Hepatocyte (in vitro differentiated cells): ENCODE measurements at regions not wholly inside any gene's neighbourhood (a gene's known extent, or its start where the extent isn't known, plus 50 kb on each side); places are given as distances from the start of the nearest gene placed in this dataset.

ENCODE experiments used
- DNase-seq: peaks from one replicate; pipeline ENCODE4 v3.0.0-alpha.2; 2016; ENCODE audit warnings: low spot score
- H2AFZ ChIP-seq: fragments of 200-600 bp; sonication (generic); 2 replicates; pipeline ENCODE4 v1.6.0; 2016; ENCODE audit warnings: antibody characterized with exemption, mild to moderate bottlenecking
- H3K27ac ChIP-seq: fragments of 200-600 bp; sonication (generic); 2 replicates; pipeline ENCODE4 v1.5.1; 2016; ENCODE audit warnings: mild to moderate bottlenecking
- H3K27me3 ChIP-seq: fragments of 200-600 bp; sonication (generic); 2 replicates; pipeline ENCODE4 v1.6.1; 2016
- H3K36me3 ChIP-seq: fragments of 200-600 bp; sonication (generic); replicated peaks from 2 replicates; pipeline ENCODE4 v1.5.1; 2016; ENCODE audit warnings: low read depth; ENCODE audit not compliant: insufficient read depth
- H3K4me1 ChIP-seq: fragments of 200-600 bp; sonication (generic); 2 replicates; pipeline ENCODE4 v1.5.1; 2016; ENCODE audit warnings: mild to moderate bottlenecking, moderate library complexity; ENCODE audit not compliant: insufficient read depth
- H3K4me2 ChIP-seq: fragments of 200-600 bp; sonication (generic); 2 replicates; pipeline ENCODE4 v1.6.0; 2016
- H3K4me3 ChIP-seq: fragments of 200-600 bp; sonication (generic); 2 replicates; pipeline ENCODE4 v1.5.1; 2016; ENCODE audit warnings: mild to moderate bottlenecking
- H3K79me2 ChIP-seq: fragments of 200-600 bp; sonication (generic); 2 replicates; pipeline ENCODE4 v1.6.0; 2017; ENCODE audit warnings: mild to moderate bottlenecking
- H3K9me2 ChIP-seq: fragments of 200-600 bp; sonication (generic); replicated peaks from 2 replicates; pipeline ENCODE4 v1.6.0; 2017; ENCODE audit warnings: mild to moderate bottlenecking; ENCODE audit not compliant: insufficient read depth
- H3K9me3 ChIP-seq: fragments of 200-600 bp; sonication (generic); 2 replicates; pipeline ENCODE4 v1.5.1; 2016; ENCODE audit warnings: low read depth, mild to moderate bottlenecking
- H4K20me1 ChIP-seq: fragments of 200-600 bp; sonication (generic); 2 replicates; pipeline ENCODE4 v1.6.0; 2016; ENCODE audit warnings: mild to moderate bottlenecking; ENCODE audit not compliant: insufficient read depth, poor library complexity, severe bottlenecking
- EZH2 ChIP-seq: fragments of 200-600 bp; sonication (generic); IDR thresholded peaks from 2 replicates; pipeline ENCODE4 v1.6.1; 2016; ENCODE audit warnings: antibody characterized with exemption, mild to moderate bottlenecking, borderline replicate concordance
- EZH2phosphoT487 ChIP-seq: fragments of 200-600 bp; sonication (generic); IDR thresholded peaks from one replicate; pipeline ENCODE4 v1.6.1; 2018; ENCODE audit warnings: antibody characterized with exemption, mild to moderate bottlenecking, low read depth, moderate library complexity; ENCODE audit not compliant: unreplicated experiment, severe bottlenecking
- WGBS: methylation state at CpG from one replicate; pipeline ENCODE4 v1.1.6; 2016; ENCODE audit warnings: low lambda C conversion rate; ENCODE audit errors: missing lambda C conversion rate; 5-methylcytosine and 5-hydroxymethylcytosine counted together
- TF ChIP-seq, protein P1 (sequence below): fragments of 200-600 bp; sonication (generic); IDR thresholded peaks from 2 replicates; pipeline ENCODE4 v1.5.1; 2016; ENCODE audit warnings: antibody characterized with exemption, mild to moderate bottlenecking; ENCODE audit not compliant: poor library complexity

- Histone ChIP-seq H3K79me2 (no peaks in the 10 kb centered on the region), H3K9me2 (no peaks in the 10 kb centered on the region), H4K20me1 (no peaks in the 10 kb centered on the region), H3K9me3 (no peaks in the 10 kb centered on the region), H3K36me3 (no peaks in the 10 kb centered on the region), H3K27ac (no peak overlapping the region), H3K27me3 (no peaks in the 10 kb centered on the region), H3K4me2 (no peak overlapping the region), H2AFZ (no peak overlapping the region), H3K4me3 (no peak overlapping the region), H3K4me1 (no peaks in the 10 kb centered on the region)
- TF ChIP-seq EZH2phosphoT487 (no peak), EZH2 (no peak)
- TF ChIP-seq, protein P1, sequence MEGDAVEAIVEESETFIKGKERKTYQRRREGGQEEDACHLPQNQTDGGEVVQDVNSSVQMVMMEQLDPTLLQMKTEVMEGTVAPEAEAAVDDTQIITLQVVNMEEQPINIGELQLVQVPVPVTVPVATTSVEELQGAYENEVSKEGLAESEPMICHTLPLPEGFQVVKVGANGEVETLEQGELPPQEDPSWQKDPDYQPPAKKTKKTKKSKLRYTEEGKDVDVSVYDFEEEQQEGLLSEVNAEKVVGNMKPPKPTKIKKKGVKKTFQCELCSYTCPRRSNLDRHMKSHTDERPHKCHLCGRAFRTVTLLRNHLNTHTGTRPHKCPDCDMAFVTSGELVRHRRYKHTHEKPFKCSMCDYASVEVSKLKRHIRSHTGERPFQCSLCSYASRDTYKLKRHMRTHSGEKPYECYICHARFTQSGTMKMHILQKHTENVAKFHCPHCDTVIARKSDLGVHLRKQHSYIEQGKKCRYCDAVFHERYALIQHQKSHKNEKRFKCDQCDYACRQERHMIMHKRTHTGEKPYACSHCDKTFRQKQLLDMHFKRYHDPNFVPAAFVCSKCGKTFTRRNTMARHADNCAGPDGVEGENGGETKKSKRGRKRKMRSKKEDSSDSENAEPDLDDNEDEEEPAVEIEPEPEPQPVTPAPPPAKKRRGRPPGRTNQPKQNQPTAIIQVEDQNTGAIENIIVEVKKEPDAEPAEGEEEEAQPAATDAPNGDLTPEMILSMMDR, result no peak
- DNase-seq, result no peak
- 82% methylated on average over 1 of the region's 1 CpG for WGBS
These were observed 59.3 kb upstream of the DPT start for GRCh38 chr1:168788258-168788657.

- H3K9me3 ChIP-seq, result no peaks in the 10 kb centered on the region
- H3K4me1 ChIP-seq, result no peaks in the 10 kb centered on the region
- H3K36me3 ChIP-seq, result no peaks in the 10 kb centered on the region
- 82% methylated on average over 2 of the region's 2 CpGs for WGBS
- H3K27me3 ChIP-seq, result no peaks in the 10 kb centered on the region
- H3K9me2 ChIP-seq, result no peaks in the 10 kb centered on the region
- H3K4me2 ChIP-seq, result no peak overlapping the region
- DNase-seq, result no peak
- H3K4me3 ChIP-seq, result no peak overlapping the region
- TF ChIP-seq EZH2 (no peak), EZH2phosphoT487 (no peak)
- TF ChIP-seq, protein P1, result no peak
- no peaks in the 10 kb centered on the region for H4K20me1 ChIP-seq
- no peak overlapping the region for H3K27ac ChIP-seq
- H3K79me2 ChIP-seq, result no peaks in the 10 kb centered on the region
- H2AFZ ChIP-seq, result no peak overlapping the region
These were observed 60.5 kb upstream of the DPT start for GRCh38 chr1:168789501-168789900.

DNA sequence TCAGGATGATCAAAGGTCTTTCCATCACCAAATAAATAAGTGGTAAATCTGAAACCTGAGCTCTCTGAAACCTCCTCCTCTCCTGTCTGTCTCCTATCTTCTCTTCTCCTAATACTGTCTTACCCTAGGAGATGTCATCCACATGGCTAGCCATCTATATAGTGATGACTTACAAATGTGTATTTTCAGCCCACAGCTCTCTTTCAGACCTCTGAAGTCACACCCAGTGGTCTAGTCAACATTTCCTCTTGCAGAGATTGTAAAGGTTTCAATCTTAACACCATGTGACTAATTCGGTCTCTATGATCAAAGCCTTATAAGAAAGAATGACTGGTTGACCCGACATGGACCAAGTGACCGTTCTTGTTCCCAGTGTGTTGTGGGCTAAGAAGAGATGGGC, 63.1 kb upstream of the DPT start:
- no peaks in the 10 kb centered on the region for H3K4me1 ChIP-seq
- H3K79me2 ChIP-seq, result no peaks in the 10 kb centered on the region
- WGBS, result 97% methylated on average over 3 of the region's 3 CpGs
- H3K9me2 ChIP-seq, result no peaks in the 10 kb centered on the region
- H2AFZ ChIP-seq, result no peak overlapping the region
- TF ChIP-seq, protein P1, result no peak
- no peak for TF ChIP-seq EZH2
- no peak for TF ChIP-seq EZH2phosphoT487
- H3K36me3 ChIP-seq, result no peaks in the 10 kb centered on the region
- H3K9me3 ChIP-seq, result no peaks in the 10 kb centered on the region
- no peak for DNase-seq
- no peak overlapping the region for H3K4me3 ChIP-seq
- no peaks in the 10 kb centered on the region for H3K27me3 ChIP-seq
- H3K4me2 ChIP-seq, result no peak overlapping the region
- no peak overlapping the region for H3K27ac ChIP-seq
- H4K20me1 ChIP-seq, result no peaks in the 10 kb centered on the region

DNA sequence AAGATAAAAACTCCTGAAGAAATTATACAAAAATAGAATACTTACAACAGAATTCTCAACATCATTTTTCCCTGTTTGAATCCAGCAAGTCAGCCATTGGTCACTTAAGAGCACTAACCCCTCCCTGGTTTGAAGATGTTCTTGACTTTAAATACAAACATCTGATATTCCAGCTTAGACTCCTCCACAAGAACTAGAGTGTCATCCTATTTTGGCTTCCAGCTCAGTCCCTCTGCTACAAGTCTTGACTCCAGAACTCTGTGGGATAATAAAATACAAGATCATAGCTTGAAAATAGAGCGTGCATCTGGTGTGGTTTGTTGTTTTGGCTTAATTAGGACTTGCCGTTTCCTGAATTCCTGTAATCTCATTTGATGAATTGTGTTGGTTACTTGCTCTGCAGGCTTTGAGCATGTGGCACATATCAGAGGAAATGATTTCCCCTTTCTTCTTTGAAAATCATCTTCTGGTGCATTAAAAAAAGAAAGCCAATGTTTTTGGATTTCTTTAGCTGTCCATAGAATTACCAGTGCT, 63.7 kb upstream of the DPT start:
- H3K4me1 ChIP-seq, result no peaks in the 10 kb centered on the region
- H3K9me3 ChIP-seq, result no peaks in the 10 kb centered on the region
- H3K4me3 ChIP-seq, result no peak overlapping the region
- H3K79me2 ChIP-seq, result no peaks in the 10 kb centered on the region
- H3K36me3 ChIP-seq, result no peaks in the 10 kb centered on the region
- H3K27me3 ChIP-seq, result no peaks in the 10 kb centered on the region
- TF ChIP-seq, protein P1, result no peak
- TF ChIP-seq EZH2, result no peak
- no peaks in the 10 kb centered on the region for H4K20me1 ChIP-seq
- 57% methylated on average over 2 of the region's 2 CpGs for WGBS
- H3K9me2 ChIP-seq, result no peaks in the 10 kb centered on the region
- H3K4me2 ChIP-seq, result no peak overlapping the region
- H2AFZ ChIP-seq, result no peak overlapping the region
- DNase-seq, result no peak
- H3K27ac ChIP-seq, result no peak overlapping the region
